ENCODE measurements at regions not wholly inside any gene's neighbourhood (a gene's known extent, or its start where the extent isn't known, plus 50 kb on each side); places are given as distances from the start of the nearest gene placed in this dataset.
"Not testable (repeated sequence)": the region's sequence is repeated elsewhere in the genome, so short reads cannot be mapped to it uniquely, and the experiment has no call there.

- no peak for TF ChIP-seq CTCF (IDR thresholded peaks at IDR 0.05)
- intact Hi-C loops (cut with DNase I), result no loop called here
- DNase-seq (peak; percentile 20 to 78), ATAC-seq (peak; percentile 97 to 99 (median 98))
- Histone ChIP-seq H3K27me3 (ENCODE audit: insufficient read depth in 3 of 3, low read length in 2 of 3) (no peaks in the 10 kb centered on the region), H3K9me3 (no peaks in the 10 kb centered on the region), H3K27ac (no peak overlapping the region), H3K4me1 (no peaks in the 10 kb centered on the region), H3K4me3 (no peak overlapping the region), H3K36me3 (ENCODE audit: insufficient read depth in 1 of 2, low read depth in 1 of 2) (no peaks in the 10 kb centered on the region)
- WGBS, 3 donors, result 16 to 25% (median 19%) methylated on average over 3 of the region's 3 CpGs
These were observed 66.2 kb upstream of the TSC22D2 start for GRCh38 chr3:150341891-150342290.

- H3K4me3 ChIP-seq; H3K27me3 ChIP-seq (ENCODE audit: insufficient read depth in 3 of 3, low read length in 2 of 3); H3K4me1 ChIP-seq; ATAC-seq; DNase-seq; H3K9me3 ChIP-seq; H3K36me3 ChIP-seq (ENCODE audit: insufficient read depth in 1 of 2, low read depth in 1 of 2); H3K27ac ChIP-seq; intact Hi-C loops (cut with DNase I): not testable (repeated sequence)
- 87 to 99% (median 98%) methylated on average over 9 of the region's 9 CpGs for WGBS, 3 donors
These were observed 71.7 kb upstream of the TSC22D2 start for GRCh38 chr3:150336363-150336762.

- Histone ChIP-seq H3K27me3 (ENCODE audit: insufficient read depth in 3 of 3, low read length in 2 of 3) (no peaks in the 10 kb centered on the region), H3K9me3 (no peaks in the 10 kb centered on the region), H3K36me3 (ENCODE audit: insufficient read depth in 1 of 2, low read depth in 1 of 2) (no peaks in the 10 kb centered on the region), H3K27ac (no peak overlapping the region), H3K4me3 (no peak overlapping the region), H3K4me1 (no peaks in the 10 kb centered on the region)
- no peak for DNase-seq
- no peak for ATAC-seq
- WGBS, 3 donors, result 60 to 72% (median 62%) methylated on average over 2 of the region's 2 CpGs
- TF ChIP-seq CTCF (IDR thresholded peaks at IDR 0.05), result no peak
- intact Hi-C loops (cut with DNase I), result no loop called here
These were observed 72.5 kb upstream of the TSC22D2 start for GRCh38 chr3:150335631-150336030.

GRCh38 chr3:150334974-150335373 lies 73.1 kb upstream of the TSC22D2 start:
- Histone ChIP-seq H3K4me1 (no peaks in the 10 kb centered on the region), H3K4me3 (no peak overlapping the region), H3K9me3 (no peaks in the 10 kb centered on the region), H3K36me3 (ENCODE audit: insufficient read depth in 1 of 2, low read depth in 1 of 2) (no peaks in the 10 kb centered on the region), H3K27ac (no peak overlapping the region), H3K27me3 (ENCODE audit: insufficient read depth in 3 of 3, low read length in 2 of 3) (no peaks in the 10 kb centered on the region)
- TF ChIP-seq CTCF (IDR thresholded peaks at IDR 0.05), result no peak
- intact Hi-C loops (cut with DNase I), result no loop called here
- WGBS, 3 donors, result 84 to 92% (median 86%) methylated on average over 3 of the region's 3 CpGs
- no peak for ATAC-seq
- DNase-seq, result no peak

GRCh38 chr3:150333477-150333876 lies 74.6 kb upstream of the TSC22D2 start:
- H3K27ac ChIP-seq, result no peak overlapping the region
- H3K36me3 ChIP-seq (ENCODE audit: insufficient read depth in 1 of 2, low read depth in 1 of 2), result no peaks in the 10 kb centered on the region
- TF ChIP-seq CTCF (IDR thresholded peaks at IDR 0.05), result no peak
- H3K4me3 ChIP-seq, result no peak overlapping the region
- no peak for DNase-seq
- H3K9me3 ChIP-seq, result no peaks in the 10 kb centered on the region
- H3K4me1 ChIP-seq, result no peaks in the 10 kb centered on the region
- intact Hi-C loops (cut with DNase I), result no loop called here
- WGBS, 3 donors, result 95 to 100% (median 100%) methylated on average over 1 of the region's 1 CpG
- H3K27me3 ChIP-seq (ENCODE audit: insufficient read depth in 3 of 3, low read length in 2 of 3), result no peaks in the 10 kb centered on the region
- ATAC-seq, result no peak

Measured in psoas muscle (tissue), 7 donors.